ENCODE measurements at regions not wholly inside any gene's neighbourhood (a gene's known extent, or its start where the extent isn't known, plus 50 kb on each side); places are given as distances from the start of the nearest gene placed in this dataset.

- TF ChIP-seq CTCF (IDR thresholded peaks at IDR 0.05) (no peak), POLR2A (IDR thresholded peaks at IDR 0.05) (no peak), EP300 (IDR thresholded peaks at IDR 0.05) (no peak), POLR2AphosphoS5 (IDR thresholded peaks at IDR 0.05) (no peak)
Observed at GRCh38 chr18:45157576-45157975, 457.7 kb upstream of the SLC14A2 start.
